ENCODE measurements at regions not wholly inside any gene's neighbourhood (a gene's known extent, or its start where the extent isn't known, plus 50 kb on each side); places are given as distances from the start of the nearest gene placed in this dataset.
"Not testable (repeated sequence)": the region's sequence is repeated elsewhere in the genome, so short reads cannot be mapped to it uniquely, and the experiment has no call there.

DNA sequence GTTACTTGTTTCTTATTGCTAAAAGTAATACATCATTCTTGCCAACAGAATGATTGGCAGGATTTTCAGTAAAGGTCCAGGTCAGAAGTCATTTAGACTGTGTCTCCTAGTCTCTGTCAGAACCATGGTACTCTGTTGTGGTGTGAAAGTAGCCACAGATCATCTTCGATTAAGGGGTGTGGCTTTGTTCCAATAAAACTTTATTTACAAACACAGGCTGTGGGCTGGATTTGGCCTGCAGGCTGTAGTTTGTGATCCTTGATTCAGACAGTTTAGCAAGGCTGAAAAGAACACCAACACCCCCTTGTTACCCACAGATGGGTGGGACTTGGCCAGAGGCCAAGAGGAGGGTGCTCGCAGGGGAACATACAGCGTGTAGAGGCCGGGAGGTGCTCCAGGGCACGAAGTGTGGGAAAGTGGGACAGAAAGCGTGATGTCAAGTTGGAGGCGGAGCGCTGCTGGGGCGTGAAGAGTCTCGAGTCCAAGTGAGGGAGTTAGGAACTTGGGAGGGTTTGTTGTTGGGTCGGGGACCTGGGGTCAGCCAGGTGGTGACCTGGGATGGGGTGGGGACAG is 117.3 kb upstream of the ALDH3B2 start:
- not testable (repeated sequence) for TF ChIP-seq SUZ12 (IDR thresholded peaks at IDR 0.05; ENCODE audit: extremely low read depth, insufficient read depth, insufficient read length); ZNF274 (IDR thresholded peaks at IDR 0.05; ENCODE audit: low read depth, low read length)
